ENCODE measurements at regions not wholly inside any gene's neighbourhood (a gene's known extent, or its start where the extent isn't known, plus 50 kb on each side); places are given as distances from the start of the nearest gene placed in this dataset.

DNA sequence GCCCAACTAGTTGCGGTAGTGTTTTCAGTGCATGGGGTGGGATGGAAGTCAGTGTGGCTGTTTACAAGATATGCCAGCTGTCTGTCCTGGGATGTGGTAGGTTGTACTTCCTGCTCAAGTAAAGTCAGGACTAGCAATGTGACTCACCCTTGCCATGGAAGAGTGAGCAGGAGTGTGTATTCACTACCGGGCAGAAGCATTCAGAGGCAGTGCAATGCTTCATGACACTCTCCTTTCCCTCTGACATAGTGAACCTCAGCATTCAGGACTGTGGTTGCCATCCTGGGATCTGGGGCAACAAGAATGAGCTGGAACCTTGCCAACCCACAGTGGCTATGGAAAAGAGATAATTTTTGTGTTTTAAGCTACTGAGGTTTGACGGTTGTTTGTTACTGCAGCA is 68.9 kb downstream of the BOD1 start:
- CTCF ChIA-PET: interaction anchor here (1.3 kb wide), 1 partner anchor 26 kb away, joined by 3 read pairs; no protein-coding TSS in a partner anchor
- no peaks in the 10 kb centered on the region for H3K36me3 ChIP-seq (ENCODE audit: control insufficient read depth in 4 of 4, insufficient read depth in 4 of 4, low read length in 3 of 4)
- 90% methylated on average over 2 of the region's 3 CpGs for WGBS (ENCODE audit: insufficient coverage)

DNA sequence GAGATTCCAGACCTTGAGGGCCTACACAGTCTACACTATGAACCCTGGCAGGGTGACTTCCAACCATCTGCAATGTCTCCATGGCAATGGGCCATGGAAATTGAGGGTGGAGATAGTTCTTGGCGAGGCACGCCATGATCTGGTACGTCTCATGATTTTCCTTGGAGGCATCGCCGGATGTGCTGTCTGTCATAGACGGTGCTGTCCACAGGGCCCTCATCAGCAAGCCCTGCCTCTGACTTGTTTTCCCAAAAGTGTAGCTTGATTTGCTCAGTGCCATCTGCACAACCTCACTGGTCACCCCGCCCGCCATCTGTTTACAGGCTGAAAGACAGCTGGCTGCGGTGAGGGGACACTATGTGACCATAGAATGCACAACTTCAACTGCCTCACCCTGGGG is 73.5 kb downstream of the BOD1 start:
- H3K4me1 ChIP-seq (ENCODE audit: control extremely low read depth in 1 of 4, control insufficient read depth in 4 of 4, insufficient read depth in 4 of 4, low read length in 3 of 4): no peaks in the 10 kb centered on the region
- DNase-seq: no peak
- peaks cover 0 to 14% (median 0%) of the 10 kb centered on the region in 5 experiments for H3K27me3 ChIP-seq (replicated peaks in 2 of 5; ENCODE audit: control insufficient read depth in 4 of 5, insufficient read depth in 5 of 5, low read length in 4 of 5)
- H3K4me3 ChIP-seq (ENCODE audit: control insufficient read depth in 1 of 7, extremely low read depth in 1 of 7, insufficient read depth in 4 of 7, low read depth in 2 of 7, low read length in 6 of 7): no peak overlapping the region
- H3K27ac ChIP-seq (ENCODE audit: insufficient read depth in 1 of 2, low read depth in 1 of 2, low read length in 2 of 2, poor library complexity in 1 of 2, severe bottlenecking in 2 of 2): no peak overlapping the region
- CTCF ChIA-PET: no interaction called here
- H3K36me3 ChIP-seq (ENCODE audit: control insufficient read depth in 4 of 4, insufficient read depth in 4 of 4, low read length in 3 of 4): no peaks in the 10 kb centered on the region
- WGBS (ENCODE audit: insufficient coverage): 100% methylated on average over 8 of the region's 9 CpGs
- POLR2A ChIA-PET: no interaction called here
- no peaks in the 10 kb centered on the region for H3K9me3 ChIP-seq (ENCODE audit: control extremely low read depth in 1 of 5, control insufficient read depth in 4 of 5, insufficient read depth in 2 of 5, low read depth in 1 of 5, low read length in 4 of 5)

More for the DNA sequence above, 68.9 kb downstream of the BOD1 start:
- no peak overlapping the region for H3K4me3 ChIP-seq (ENCODE audit: control insufficient read depth in 1 of 7, extremely low read depth in 1 of 7, insufficient read depth in 4 of 7, low read depth in 2 of 7, low read length in 6 of 7)
- no peak overlapping the region for H3K27ac ChIP-seq (ENCODE audit: insufficient read depth in 1 of 2, low read depth in 1 of 2, low read length in 2 of 2, poor library complexity in 1 of 2, severe bottlenecking in 2 of 2)
- no peak for DNase-seq
- no peaks in the 10 kb centered on the region for H3K4me1 ChIP-seq (ENCODE audit: control extremely low read depth in 1 of 4, control insufficient read depth in 4 of 4, insufficient read depth in 4 of 4, low read length in 3 of 4)
- H3K9me3 ChIP-seq (ENCODE audit: control extremely low read depth in 1 of 5, control insufficient read depth in 4 of 5, insufficient read depth in 2 of 5, low read depth in 1 of 5, low read length in 4 of 5): no peaks in the 10 kb centered on the region
- H3K27me3 ChIP-seq (replicated peaks in 2 of 5; ENCODE audit: control insufficient read depth in 4 of 5, insufficient read depth in 5 of 5, low read length in 4 of 5): peaks cover 2 to 38% (median 5%) of the 10 kb centered on the region in 5 experiments
- POLR2A ChIA-PET: no interaction called here

DNA sequence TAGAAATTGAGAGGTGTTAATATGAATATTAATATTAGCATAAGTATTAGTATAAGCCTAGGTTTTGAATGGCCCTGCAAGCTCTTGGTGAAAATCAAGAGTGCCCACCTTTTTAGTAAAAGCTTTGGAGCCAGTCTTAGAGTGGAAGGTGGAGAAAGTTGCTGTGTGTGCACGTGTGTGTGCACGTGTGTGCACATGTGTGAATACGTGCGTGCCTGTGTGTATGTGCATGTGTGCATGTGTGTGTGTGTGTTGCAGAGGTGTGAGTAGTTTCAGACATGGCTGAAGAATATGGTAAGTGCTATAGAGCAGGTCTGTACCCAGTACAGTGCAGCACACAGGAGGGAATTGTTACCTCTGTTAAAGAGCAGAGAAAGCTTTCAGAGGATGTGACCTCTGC is 74.3 kb downstream of the BOD1 start:
- Histone ChIP-seq H3K4me3 (ENCODE audit: control insufficient read depth in 1 of 7, extremely low read depth in 1 of 7, insufficient read depth in 4 of 7, low read depth in 2 of 7, low read length in 6 of 7) (no peak overlapping the region), H3K36me3 (ENCODE audit: control insufficient read depth in 4 of 4, insufficient read depth in 4 of 4, low read length in 3 of 4) (no peaks in the 10 kb centered on the region), H3K9me3 (ENCODE audit: control extremely low read depth in 1 of 5, control insufficient read depth in 4 of 5, insufficient read depth in 2 of 5, low read depth in 1 of 5, low read length in 4 of 5) (no peaks in the 10 kb centered on the region), H3K27ac (ENCODE audit: insufficient read depth in 1 of 2, low read depth in 1 of 2, low read length in 2 of 2, poor library complexity in 1 of 2, severe bottlenecking in 2 of 2) (no peak overlapping the region), H3K27me3 (replicated peaks in 2 of 5; ENCODE audit: control insufficient read depth in 4 of 5, insufficient read depth in 5 of 5, low read length in 4 of 5) (peaks cover 0 to 10% (median 0%) of the 10 kb centered on the region in 5 experiments), H3K4me1 (ENCODE audit: control extremely low read depth in 1 of 4, control insufficient read depth in 4 of 4, insufficient read depth in 4 of 4, low read length in 3 of 4) (no peaks in the 10 kb centered on the region)
- CTCF ChIA-PET: no interaction called here
- no CpG with 5 or more reads among the region's 4 CpGs for WGBS (ENCODE audit: insufficient coverage)
- no peak for DNase-seq
- POLR2A ChIA-PET: no interaction called here

DNA sequence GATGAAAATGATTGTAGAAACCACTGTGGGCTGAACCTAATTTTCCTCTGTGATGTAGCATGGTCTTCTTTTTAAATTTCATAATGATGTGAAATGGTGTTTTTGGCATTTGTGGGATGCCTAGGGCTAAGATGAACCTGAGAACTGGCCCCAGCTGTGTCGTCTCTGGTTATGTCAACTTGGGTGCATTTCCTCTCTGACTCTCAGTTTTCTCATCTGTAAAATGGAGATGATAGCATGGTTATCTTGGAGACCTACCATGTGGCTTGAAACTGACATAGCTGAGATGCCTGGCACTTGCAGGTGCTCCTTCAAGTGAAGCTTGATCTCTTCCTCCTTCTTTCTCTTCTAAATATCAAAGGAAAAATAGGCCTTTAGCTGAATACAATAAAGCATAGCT is 77.8 kb downstream of the BOD1 start:
- ChIA-PET POLR2A (no interaction called here), CTCF (no interaction called here)

DNA sequence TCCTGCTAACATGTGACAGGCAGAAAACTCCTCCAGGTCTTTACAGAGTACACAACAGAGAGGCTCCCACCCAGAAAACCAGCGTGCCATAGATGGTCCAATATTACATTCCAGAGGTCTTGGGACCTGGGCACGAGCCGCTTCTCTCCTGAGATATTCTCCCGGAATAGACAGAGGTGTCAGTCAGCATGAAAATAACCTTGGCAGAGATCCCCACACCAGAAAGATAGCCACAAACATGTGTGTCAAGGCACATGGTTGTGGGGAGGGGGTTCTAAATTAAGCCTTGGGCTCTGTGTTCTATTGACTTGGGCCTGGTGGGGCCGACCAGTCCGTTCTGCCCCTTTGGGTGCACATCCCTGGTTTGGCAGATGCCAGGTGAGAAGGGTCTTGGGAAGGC is 78.4 kb downstream of the BOD1 start:
- H3K27ac ChIP-seq (ENCODE audit: insufficient read depth in 1 of 2, low read depth in 1 of 2, low read length in 2 of 2, poor library complexity in 1 of 2, severe bottlenecking in 2 of 2): no peak overlapping the region
- ChIA-PET POLR2A (interaction anchor here (0.6 kb wide), 1 partner anchor 16 kb away, joined by 9 read pairs; no protein-coding TSS in a partner anchor), CTCF (no interaction called here)
- no peak overlapping the region for H3K4me3 ChIP-seq (ENCODE audit: control insufficient read depth in 1 of 7, extremely low read depth in 1 of 7, insufficient read depth in 4 of 7, low read depth in 2 of 7, low read length in 6 of 7)
- H3K36me3 ChIP-seq (ENCODE audit: control insufficient read depth in 4 of 4, insufficient read depth in 4 of 4, low read length in 3 of 4): no peaks in the 10 kb centered on the region
- WGBS (ENCODE audit: insufficient coverage): 90% methylated on average over 2 of the region's 6 CpGs
- no peak for DNase-seq
- peaks cover 0 to 18% (median 4%) of the 10 kb centered on the region in 5 experiments for H3K27me3 ChIP-seq (replicated peaks in 2 of 5; ENCODE audit: control insufficient read depth in 4 of 5, insufficient read depth in 5 of 5, low read length in 4 of 5)
- no peaks in the 10 kb centered on the region for H3K4me1 ChIP-seq (ENCODE audit: control extremely low read depth in 1 of 4, control insufficient read depth in 4 of 4, insufficient read depth in 4 of 4, low read length in 3 of 4)
- no peaks in the 10 kb centered on the region for H3K9me3 ChIP-seq (ENCODE audit: control extremely low read depth in 1 of 5, control insufficient read depth in 4 of 5, insufficient read depth in 2 of 5, low read depth in 1 of 5, low read length in 4 of 5)

More for the DNA sequence above, 77.8 kb downstream of the BOD1 start:
- DNase-seq: no peak
- 80% methylated on average over 1 of the region's 1 CpG for WGBS (ENCODE audit: insufficient coverage)
- no peak overlapping the region for H3K27ac ChIP-seq (ENCODE audit: insufficient read depth in 1 of 2, low read depth in 1 of 2, low read length in 2 of 2, poor library complexity in 1 of 2, severe bottlenecking in 2 of 2)
- no peak overlapping the region for H3K4me3 ChIP-seq (ENCODE audit: control insufficient read depth in 1 of 7, extremely low read depth in 1 of 7, insufficient read depth in 4 of 7, low read depth in 2 of 7, low read length in 6 of 7)
- H3K4me1 ChIP-seq (ENCODE audit: control extremely low read depth in 1 of 4, control insufficient read depth in 4 of 4, insufficient read depth in 4 of 4, low read length in 3 of 4): no peaks in the 10 kb centered on the region
- peaks cover 0 to 20% (median 3%) of the 10 kb centered on the region in 5 experiments for H3K27me3 ChIP-seq (replicated peaks in 2 of 5; ENCODE audit: control insufficient read depth in 4 of 5, insufficient read depth in 5 of 5, low read length in 4 of 5)
- H3K36me3 ChIP-seq (ENCODE audit: control insufficient read depth in 4 of 4, insufficient read depth in 4 of 4, low read length in 3 of 4): no peaks in the 10 kb centered on the region
- no peaks in the 10 kb centered on the region for H3K9me3 ChIP-seq (ENCODE audit: control extremely low read depth in 1 of 5, control insufficient read depth in 4 of 5, insufficient read depth in 2 of 5, low read depth in 1 of 5, low read length in 4 of 5)

DNA sequence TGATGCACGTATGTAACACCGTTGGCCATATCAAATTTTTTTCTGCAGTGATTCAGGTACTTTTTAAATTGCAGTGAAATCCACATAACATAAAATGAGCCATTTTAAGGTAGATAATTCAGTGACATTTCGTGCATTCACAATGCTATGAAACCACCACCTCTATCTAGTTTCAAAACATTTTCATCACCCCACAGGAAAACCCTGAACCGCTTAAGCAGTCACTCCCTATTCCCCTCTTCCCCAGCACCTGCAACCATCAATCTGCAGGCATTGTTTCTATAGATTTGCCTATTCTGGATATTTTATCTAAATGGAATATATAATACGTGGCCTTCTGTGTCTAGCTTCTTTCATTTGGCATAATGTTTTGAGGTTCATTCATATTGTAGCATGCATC is 79.2 kb downstream of the BOD1 start:
- POLR2A ChIA-PET: interaction anchor here (0.6 kb wide), 1 partner anchor 17 kb away, joined by 9 read pairs; no protein-coding TSS in a partner anchor
- Histone ChIP-seq H3K4me1 (ENCODE audit: control extremely low read depth in 1 of 4, control insufficient read depth in 4 of 4, insufficient read depth in 4 of 4, low read length in 3 of 4) (no peaks in the 10 kb centered on the region), H3K9me3 (ENCODE audit: control extremely low read depth in 1 of 5, control insufficient read depth in 4 of 5, insufficient read depth in 2 of 5, low read depth in 1 of 5, low read length in 4 of 5) (no peaks in the 10 kb centered on the region), H3K4me3 (ENCODE audit: control insufficient read depth in 1 of 7, extremely low read depth in 1 of 7, insufficient read depth in 4 of 7, low read depth in 2 of 7, low read length in 6 of 7) (no peak overlapping the region), H3K36me3 (ENCODE audit: control insufficient read depth in 4 of 4, insufficient read depth in 4 of 4, low read length in 3 of 4) (no peaks in the 10 kb centered on the region), H3K27me3 (replicated peaks in 2 of 5; ENCODE audit: control insufficient read depth in 4 of 5, insufficient read depth in 5 of 5, low read length in 4 of 5) (peaks cover 0 to 18% (median 4%) of the 10 kb centered on the region in 5 experiments), H3K27ac (ENCODE audit: insufficient read depth in 1 of 2, low read depth in 1 of 2, low read length in 2 of 2, poor library complexity in 1 of 2, severe bottlenecking in 2 of 2) (no peak overlapping the region)
- CTCF ChIA-PET: no interaction called here
- WGBS (ENCODE audit: insufficient coverage): 100% methylated on average over 2 of the region's 5 CpGs
- no peak for DNase-seq

DNA sequence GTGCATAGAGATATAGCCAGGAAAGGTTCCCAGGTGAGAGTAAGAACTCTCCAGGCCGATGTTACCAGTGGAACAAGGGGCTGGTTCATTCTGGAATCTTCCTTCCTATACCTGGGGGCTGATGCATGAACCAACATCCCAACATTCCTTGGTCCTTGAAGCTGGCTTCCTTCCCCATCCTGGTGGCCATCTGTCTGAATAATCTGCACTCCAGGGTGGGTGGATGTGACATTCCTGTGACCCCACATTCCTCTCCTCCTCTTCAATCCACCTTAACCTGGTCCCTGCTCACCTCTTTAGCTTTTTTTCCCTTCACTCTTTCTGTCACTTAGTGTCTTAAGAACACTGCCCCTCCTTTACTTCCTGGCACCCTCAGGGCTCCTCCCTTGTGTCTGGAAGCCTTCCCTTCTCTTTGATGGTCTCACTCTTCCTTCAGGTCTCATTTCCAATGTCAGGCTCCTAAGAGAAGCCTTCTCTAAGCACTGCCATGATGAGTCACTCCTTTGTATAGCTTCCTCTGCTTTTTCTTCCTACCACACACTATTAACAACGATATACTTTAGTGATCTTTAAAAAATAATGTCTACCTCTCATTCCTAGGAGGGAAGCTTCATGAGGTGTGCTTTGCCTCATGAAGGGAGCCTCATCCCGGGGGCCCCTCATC is 80.3 kb downstream of the BOD1 start:
- ChIA-PET CTCF (no interaction called here), POLR2A (no interaction called here)
- no peak for DNase-seq

More for the DNA sequence above, 80.3 kb downstream of the BOD1 start:
- no peak overlapping the region for H3K27ac ChIP-seq (ENCODE audit: insufficient read depth in 1 of 2, low read depth in 1 of 2, low read length in 2 of 2, poor library complexity in 1 of 2, severe bottlenecking in 2 of 2)
- H3K27me3 ChIP-seq (replicated peaks in 2 of 5; ENCODE audit: control insufficient read depth in 4 of 5, insufficient read depth in 5 of 5, low read length in 4 of 5): peaks cover 0 to 18% (median 4%) of the 10 kb centered on the region in 5 experiments
- H3K36me3 ChIP-seq (ENCODE audit: control insufficient read depth in 4 of 4, insufficient read depth in 4 of 4, low read length in 3 of 4): no peaks in the 10 kb centered on the region
- no peaks in the 10 kb centered on the region for H3K4me1 ChIP-seq (ENCODE audit: control extremely low read depth in 1 of 4, control insufficient read depth in 4 of 4, insufficient read depth in 4 of 4, low read length in 3 of 4)
- no peaks in the 10 kb centered on the region for H3K9me3 ChIP-seq (ENCODE audit: control extremely low read depth in 1 of 5, control insufficient read depth in 4 of 5, insufficient read depth in 2 of 5, low read depth in 1 of 5, low read length in 4 of 5)
- no peak overlapping the region for H3K4me3 ChIP-seq (ENCODE audit: control insufficient read depth in 1 of 7, extremely low read depth in 1 of 7, insufficient read depth in 4 of 7, low read depth in 2 of 7, low read length in 6 of 7)
- WGBS (ENCODE audit: insufficient coverage): 94% methylated on average over 2 of the region's 3 CpGs

Measured in common myeloid progenitor, CD34-positive (primary cell).